ENCODE measurements at regions not wholly inside any gene's neighbourhood (a gene's known extent, or its start where the extent isn't known, plus 50 kb on each side); places are given as distances from the start of the nearest gene placed in this dataset.

- H4K20me1 ChIP-seq (ENCODE audit: control insufficient read depth, insufficient read depth, low read depth, low read length), result no peaks in the 10 kb centered on the region
- H3K4me2 ChIP-seq (ENCODE audit: low read length), result no peak overlapping the region
- no peak for TF ChIP-seq EZH2phosphoT487 (IDR thresholded peaks at IDR 0.05; ENCODE audit: borderline replicate concordance, low read length)
- no peak for TF ChIP-seq CTCF (IDR thresholded peaks at IDR 0.05; ENCODE audit: low read depth, low read length, poor library complexity, severe bottlenecking)
- H3K9me3 ChIP-seq (ENCODE audit: control insufficient read depth, insufficient read depth, low read length), result no peaks in the 10 kb centered on the region
- H3K79me2 ChIP-seq (ENCODE audit: control insufficient read depth, low read length), result no peaks in the 10 kb centered on the region
- H3K27ac ChIP-seq (ENCODE audit: low read depth, low read length), result no peak overlapping the region
- no peak overlapping the region for H3K4me3 ChIP-seq (ENCODE audit: low read length)
- H3K9me2 ChIP-seq (replicated peaks; ENCODE audit: control insufficient read depth, low read length), result no peaks in the 10 kb centered on the region
- peaks cover 17% of the 10 kb centered on the region for H3K27me3 ChIP-seq (ENCODE audit: control insufficient read depth, low read length)
- H3K4me1 ChIP-seq (ENCODE audit: control insufficient read depth, low read length), result no peaks in the 10 kb centered on the region
- H3F3A ChIP-seq (ENCODE audit: control insufficient read depth, insufficient read depth), result no peaks in the 10 kb centered on the region
- no peaks in the 10 kb centered on the region for H3K36me3 ChIP-seq (ENCODE audit: control insufficient read depth, low read length)
Observed at GRCh38 chr6:40281402-40281801, 305.8 kb downstream of the LRFN2 start.

GRCh38 chr6:40280231-40280630 is 306.9 kb downstream of the LRFN2 start:
- TF ChIP-seq EZH2phosphoT487 (IDR thresholded peaks at IDR 0.05; ENCODE audit: borderline replicate concordance, low read length) (no peak), CTCF (IDR thresholded peaks at IDR 0.05; ENCODE audit: low read depth, low read length, poor library complexity, severe bottlenecking) (no peak)
- peaks cover 15% of the 10 kb centered on the region for H3K27me3 ChIP-seq (ENCODE audit: control insufficient read depth, low read length)
- no peak overlapping the region for H3K4me3 ChIP-seq (ENCODE audit: low read length)

GRCh38 chr6:40276141-40276540 is 311.0 kb downstream of the LRFN2 start:
- TF ChIP-seq CTCF (IDR thresholded peaks at IDR 0.05; ENCODE audit: low read depth, low read length, poor library complexity, severe bottlenecking) (no peak), EZH2phosphoT487 (IDR thresholded peaks at IDR 0.05; ENCODE audit: borderline replicate concordance, low read length) (no peak)

More at GRCh38 chr6:40280231-40280630, 306.9 kb downstream of the LRFN2 start:
- Histone ChIP-seq H3K4me2 (ENCODE audit: low read length) (no peak overlapping the region), H3K36me3 (ENCODE audit: control insufficient read depth, low read length) (no peaks in the 10 kb centered on the region), H3K9me2 (replicated peaks; ENCODE audit: control insufficient read depth, low read length) (no peaks in the 10 kb centered on the region), H3K9me3 (ENCODE audit: control insufficient read depth, insufficient read depth, low read length) (no peaks in the 10 kb centered on the region), H3K4me1 (ENCODE audit: control insufficient read depth, low read length) (no peaks in the 10 kb centered on the region), H4K20me1 (ENCODE audit: control insufficient read depth, insufficient read depth, low read depth, low read length) (no peaks in the 10 kb centered on the region), H3K79me2 (ENCODE audit: control insufficient read depth, low read length) (no peaks in the 10 kb centered on the region), H3F3A (ENCODE audit: control insufficient read depth, insufficient read depth) (no peaks in the 10 kb centered on the region), H3K27ac (ENCODE audit: low read depth, low read length) (no peak overlapping the region)

More at GRCh38 chr6:40276141-40276540, 311.0 kb downstream of the LRFN2 start:
- peaks cover 2% of the 10 kb centered on the region; the same call in 1 of the 2 replicates for H3K27me3 ChIP-seq (ENCODE audit: control insufficient read depth, low read length)
- no peak overlapping the region for H3K4me3 ChIP-seq (ENCODE audit: low read length)
- H3F3A ChIP-seq (ENCODE audit: control insufficient read depth, insufficient read depth), result no peaks in the 10 kb centered on the region
- no peaks in the 10 kb centered on the region for H3K9me2 ChIP-seq (replicated peaks; ENCODE audit: control insufficient read depth, low read length)
- H3K9me3 ChIP-seq (ENCODE audit: control insufficient read depth, insufficient read depth, low read length), result no peaks in the 10 kb centered on the region
- H3K27ac ChIP-seq (ENCODE audit: low read depth, low read length), result no peak overlapping the region
- H4K20me1 ChIP-seq (ENCODE audit: control insufficient read depth, insufficient read depth, low read depth, low read length), result no peaks in the 10 kb centered on the region
- H3K79me2 ChIP-seq (ENCODE audit: control insufficient read depth, low read length), result no peaks in the 10 kb centered on the region
- no peaks in the 10 kb centered on the region for H3K4me1 ChIP-seq (ENCODE audit: control insufficient read depth, low read length)
- no peaks in the 10 kb centered on the region for H3K36me3 ChIP-seq (ENCODE audit: control insufficient read depth, low read length)
- H3K4me2 ChIP-seq (ENCODE audit: low read length), result no peak overlapping the region
